ENCODE measurements at regions not wholly inside any gene's neighbourhood (a gene's known extent, or its start where the extent isn't known, plus 50 kb on each side); places are given as distances from the start of the nearest gene placed in this dataset.

DNA sequence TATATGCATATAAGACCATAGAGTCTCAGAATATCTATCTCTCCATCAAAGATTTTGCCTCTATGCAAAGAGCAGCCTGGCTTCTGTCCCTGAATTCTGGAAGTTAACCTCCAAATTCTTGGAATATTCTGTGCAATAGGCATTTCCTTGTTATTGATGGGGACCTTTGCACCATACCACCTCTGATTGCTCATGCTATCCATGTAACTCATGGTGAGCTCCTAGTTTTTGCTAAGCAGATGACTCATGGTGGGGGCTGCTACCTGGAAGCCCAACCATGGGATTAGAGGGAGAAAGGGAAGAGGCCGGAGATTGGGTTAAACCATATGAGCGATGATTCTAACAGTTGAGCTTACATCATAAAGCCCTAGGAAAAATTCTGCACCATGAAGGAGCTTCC is 310.2 kb upstream of the FIGN start:
- H3K4ac ChIP-seq (replicated peaks; ENCODE audit: insufficient read length, low read depth, low read length), result no peak overlapping the region
- no peak overlapping the region for H3K23ac ChIP-seq (ENCODE audit: insufficient read length)
- DNase-seq (ENCODE audit: low read depth in 1 of 2, low spot score in 2 of 2), result no peak
- H3K79me2 ChIP-seq (ENCODE audit: control insufficient read depth in 1 of 2, insufficient read depth in 2 of 2, low read length in 2 of 2), result no peaks in the 10 kb centered on the region
- H3K9me3 ChIP-seq (ENCODE audit: insufficient read depth in 2 of 2, low read depth in 1 of 2, low read length in 1 of 2), result no peaks in the 10 kb centered on the region
- no peaks in the 10 kb centered on the region for H3K79me1 ChIP-seq (ENCODE audit: low read depth, low read length)
- CTCF ChIA-PET (ENCODE audit: partially characterized antibody), result interaction anchor here (0.6 to 1.1 kb wide), 2 partner anchors 14 to 433 kb away, joined by 3 to 4 read pairs; no protein-coding TSS in a partner anchor
- no peak for FAIRE-seq
- H3K4me3 ChIP-seq (ENCODE audit: extremely low read depth in 1 of 4, insufficient read depth in 2 of 4, low read depth in 3 of 4, low read length in 4 of 4), result no peak overlapping the region
- no peaks in the 10 kb centered on the region for H3K27me3 ChIP-seq (replicated peaks in 1 of 4; ENCODE audit: control insufficient read depth in 3 of 4, extremely low read depth in 1 of 4, insufficient read depth in 3 of 4, low read length in 3 of 4)
- no peaks in the 10 kb centered on the region for H3K23me2 ChIP-seq (ENCODE audit: low read depth, low read length)
- no peak overlapping the region for H2AFZ ChIP-seq (ENCODE audit: low read length)
- H2BK5ac ChIP-seq (ENCODE audit: low read depth, low read length), result no peak overlapping the region
- H2BK120ac ChIP-seq (replicated peaks; ENCODE audit: low read depth, low read length), result no peak overlapping the region
- no peaks in the 10 kb centered on the region for H3K36me3 ChIP-seq (ENCODE audit: control insufficient read depth in 2 of 4, insufficient read depth in 4 of 4, low read length in 3 of 4)
- WGBS, 2 experiments (ENCODE audit: extremely low coverage in 1 of 2, insufficient coverage in 1 of 2, insufficient read length in 1 of 2, insufficient replicate concordance in 2 of 2, low coverage in 1 of 2, low lambda C conversion rate in 2 of 2, missing lambda C conversion rate in 1 of 2), result 92% methylated on average over 2 of the region's 2 CpGs; no CpG with 5 or more reads in 1 of the 2 experiments
- POLR2A ChIA-PET (ENCODE audit: partially characterized antibody), result interaction anchor here (0.6 kb wide), 1 partner anchor 626 kb away, joined by 3 read pairs; no protein-coding TSS in a partner anchor
- no peak overlapping the region for H3K27ac ChIP-seq (ENCODE audit: low read depth, low read length)
- H3K4me1 ChIP-seq (replicated peaks in 1 of 4; ENCODE audit: control insufficient read depth in 3 of 4, insufficient read depth in 4 of 4, low read length in 3 of 4), result no peaks in the 10 kb centered on the region
- no peak overlapping the region for H2BK20ac ChIP-seq (ENCODE audit: low read length)
- H2AK5ac ChIP-seq (ENCODE audit: low read depth, low read length), result no peak overlapping the region
- no peak overlapping the region for H3K4me2 ChIP-seq (ENCODE audit: insufficient read depth in 1 of 2, low read depth in 2 of 2, low read length in 2 of 2)
- no peak overlapping the region for H3K56ac ChIP-seq (replicated peaks; ENCODE audit: insufficient read length, low read depth, low read length)
- no peak overlapping the region for H4K8ac ChIP-seq (ENCODE audit: extremely low read depth, insufficient read depth, low read length)
- H4K5ac ChIP-seq (ENCODE audit: insufficient read length, low read depth, low read length), result no peak overlapping the region
- H4K20me1 ChIP-seq (replicated peaks in 1 of 2; ENCODE audit: control insufficient read depth in 1 of 2, insufficient read depth in 2 of 2, low read length in 2 of 2), result no peaks in the 10 kb centered on the region
- no peak overlapping the region for H3K14ac ChIP-seq (ENCODE audit: insufficient read length)
- no peak overlapping the region for H3K9ac ChIP-seq (replicated peaks in 1 of 4; ENCODE audit: extremely low read depth in 1 of 4, low read depth in 3 of 4, low read length in 3 of 4)
- H2BK15ac ChIP-seq (ENCODE audit: low read length), result no peak overlapping the region
- no peak overlapping the region for H2BK12ac ChIP-seq (ENCODE audit: low read depth, low read length)
- no peak overlapping the region for H3K18ac ChIP-seq (ENCODE audit: extremely low read depth, low read length)
- no peak overlapping the region for H4K91ac ChIP-seq (replicated peaks; ENCODE audit: insufficient read length, low read length)
- TF ChIP-seq POLR2A (IDR thresholded peaks at IDR 0.05; ENCODE audit: control extremely low read depth in 1 of 2, low read depth in 2 of 2, low read length in 2 of 2) (no peak), CHD2 (IDR thresholded peaks at IDR 0.05; ENCODE audit: low read length) (no peak), SRF (IDR thresholded peaks at IDR 0.05; ENCODE audit: low read depth, low read length) (no peak), BACH1 (IDR thresholded peaks at IDR 0.05; ENCODE audit: low read length) (no peak)

Measured in H1 (cell line).